ENCODE measurements at regions not wholly inside any gene's neighbourhood (a gene's known extent, or its start where the extent isn't known, plus 50 kb on each side); places are given as distances from the start of the nearest gene placed in this dataset.
A peak's percentile ranks its signal among the peaks of the same experiment; 100 is the strongest.

GRCh38 chr2:107663632-107664031, 163.1 kb upstream of the RGPD4 start:
- Histone ChIP-seq H3K4me3 (no peak overlapping the region), H3K36me3 (no peaks in the 10 kb centered on the region), H3K27me3 (no peaks in the 10 kb centered on the region), H3K4me1 (no peaks in the 10 kb centered on the region), H3K27ac (no peak overlapping the region), H3K9me3 (replicated peaks) (no peaks in the 10 kb centered on the region)
- DNase-seq: no peak

DNA sequence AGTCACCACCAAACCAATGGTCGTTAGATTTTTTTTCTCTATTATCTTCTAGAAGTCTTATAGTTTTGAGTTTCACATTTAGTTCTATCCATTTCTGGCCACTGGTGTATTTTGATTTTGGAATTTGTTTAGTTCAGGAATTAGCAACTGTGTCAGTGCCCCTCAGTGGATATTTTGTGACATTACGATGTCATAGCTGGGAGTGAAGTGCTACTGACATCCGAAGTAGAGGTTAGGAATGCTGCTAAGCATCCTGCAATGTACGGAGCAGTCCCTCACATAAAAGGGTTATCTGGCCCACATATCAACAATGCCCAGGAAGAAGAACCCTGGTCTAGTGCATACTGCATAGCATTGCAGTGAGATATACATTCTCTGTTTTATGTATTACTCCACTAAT, 157.4 kb upstream of the RGPD4 start:
- H3K36me3 ChIP-seq: no peaks in the 10 kb centered on the region
- no peaks in the 10 kb centered on the region for H3K9me3 ChIP-seq (replicated peaks)
- H3K27ac ChIP-seq: no peak overlapping the region
- peak in 1 of 2 experiments; percentile 41 for DNase-seq
- H3K27me3 ChIP-seq: no peaks in the 10 kb centered on the region
- no peak overlapping the region for H3K4me3 ChIP-seq
- no peaks in the 10 kb centered on the region for H3K4me1 ChIP-seq

GRCh38 chr2:107681936-107682335, 144.8 kb upstream of the RGPD4 start:
- DNase-seq: peak; percentile 86 to 92
- Histone ChIP-seq H3K4me1 (peaks cover 11% of the 10 kb centered on the region), H3K27me3 (no peaks in the 10 kb centered on the region), H3K9me3 (replicated peaks) (no peaks in the 10 kb centered on the region), H3K27ac (peak overlapping the region; percentile 14), H3K36me3 (no peaks in the 10 kb centered on the region), H3K4me3 (no peak overlapping the region)

DNA sequence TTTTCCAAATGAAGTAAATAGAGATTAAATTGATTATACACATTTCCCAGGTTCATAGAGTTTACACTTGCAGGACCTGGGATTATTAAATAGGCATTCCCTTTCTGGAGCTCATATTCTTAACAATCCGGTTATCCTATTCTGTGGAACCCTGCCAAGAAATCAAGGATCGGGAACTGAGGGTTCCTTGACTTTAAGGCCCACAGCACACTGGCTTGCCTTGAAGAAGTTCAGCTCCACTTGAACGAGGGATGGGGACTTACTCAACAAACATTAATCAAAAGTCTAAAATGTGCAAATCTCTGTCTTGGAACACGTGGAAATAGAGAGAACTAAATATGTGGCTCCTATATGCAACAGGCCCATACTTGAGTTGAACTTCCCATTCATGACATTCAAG, 142.3 kb upstream of the RGPD4 start:
- Histone ChIP-seq H3K9me3 (replicated peaks) (no peaks in the 10 kb centered on the region), H3K27me3 (no peaks in the 10 kb centered on the region), H3K4me1 (peaks cover 13% of the 10 kb centered on the region), H3K27ac (no peak overlapping the region), H3K36me3 (no peaks in the 10 kb centered on the region), H3K4me3 (no peak overlapping the region)
- no peak for DNase-seq

- no peak for DNase-seq
- Histone ChIP-seq H3K9me3 (replicated peaks) (no peaks in the 10 kb centered on the region), H3K27me3 (no peaks in the 10 kb centered on the region), H3K36me3 (no peaks in the 10 kb centered on the region), H3K27ac (no peak overlapping the region), H3K4me3 (no peak overlapping the region), H3K4me1 (peaks cover 13% of the 10 kb centered on the region)
Measured at GRCh38 chr2:107685421-107685986, 141.2 kb upstream of the RGPD4 start.

GRCh38 chr2:107687073-107687472, 139.6 kb upstream of the RGPD4 start:
- H3K36me3 ChIP-seq: no peaks in the 10 kb centered on the region
- H3K4me1 ChIP-seq: 0 out of 2 replicates have a peak, but pooled peaks cover 6% of the 10 kb centered on the region
- H3K9me3 ChIP-seq (replicated peaks): no peaks in the 10 kb centered on the region
- peak; percentile 24 to 50 for DNase-seq
- no peak overlapping the region for H3K4me3 ChIP-seq
- H3K27me3 ChIP-seq: peaks cover under 1% of the 10 kb centered on the region; the same call in 1 of the 2 replicates
- H3K27ac ChIP-seq: no peak overlapping the region

- H3K36me3 ChIP-seq: no peaks in the 10 kb centered on the region
- H3K4me1 ChIP-seq: 0 out of 2 replicates have a peak, but pooled peaks cover 6% of the 10 kb centered on the region
- no peak overlapping the region for H3K27ac ChIP-seq
- H3K9me3 ChIP-seq (replicated peaks): no peaks in the 10 kb centered on the region
- peaks cover 5% of the 10 kb centered on the region; the same call in 1 of the 2 replicates for H3K27me3 ChIP-seq
- no peak overlapping the region for H3K4me3 ChIP-seq
- DNase-seq: no peak
Measured at GRCh38 chr2:107688135-107688534, 138.6 kb upstream of the RGPD4 start.

DNA sequence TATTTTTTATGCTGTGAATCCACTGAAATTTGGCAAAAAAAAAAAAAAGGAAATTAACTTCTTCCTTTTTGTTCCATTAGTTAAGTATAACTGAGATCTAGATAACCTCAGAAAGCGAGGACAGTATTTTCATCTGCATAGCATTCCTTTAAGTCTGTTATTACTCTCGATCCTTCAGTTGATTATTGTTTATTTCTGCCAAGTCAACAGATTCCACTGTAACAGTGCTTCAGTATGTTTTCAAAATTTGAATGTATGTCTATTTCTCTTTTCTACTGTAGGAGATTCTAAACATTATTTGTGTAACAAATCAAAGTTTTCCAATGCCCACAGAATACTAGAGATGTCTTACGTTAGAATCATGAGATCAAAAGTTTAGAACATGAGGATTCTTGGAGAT, 133.1 kb upstream of the RGPD4 start:
- H3K4me1 ChIP-seq: no peaks in the 10 kb centered on the region
- H3K36me3 ChIP-seq: no peaks in the 10 kb centered on the region
- H3K9me3 ChIP-seq (replicated peaks): no peaks in the 10 kb centered on the region
- H3K27me3 ChIP-seq: peaks cover 5% of the 10 kb centered on the region; the same call in 1 of the 2 replicates
- no peak overlapping the region for H3K27ac ChIP-seq
- H3K4me3 ChIP-seq: no peak overlapping the region
- no peak for DNase-seq

DNA sequence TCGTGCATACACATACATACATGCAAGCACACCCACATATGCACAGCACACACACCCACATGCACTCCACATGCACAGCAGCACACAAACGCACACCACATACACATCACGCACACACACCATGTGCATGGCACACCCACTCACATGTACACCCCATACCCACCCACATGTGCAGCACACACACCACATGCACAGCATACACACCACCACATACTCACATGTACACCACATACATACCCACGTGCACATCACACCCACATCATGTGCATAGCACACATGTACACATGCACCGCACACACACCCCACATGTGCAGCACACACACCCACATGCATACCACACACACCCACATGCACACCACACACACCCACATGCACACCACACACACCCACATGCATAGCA, 132.0 kb upstream of the RGPD4 start:
- no peaks in the 10 kb centered on the region for H3K4me1 ChIP-seq
- no peak overlapping the region for H3K27ac ChIP-seq
- no peaks in the 10 kb centered on the region for H3K36me3 ChIP-seq
- no peaks in the 10 kb centered on the region for H3K9me3 ChIP-seq (replicated peaks)
- peaks cover 5% of the 10 kb centered on the region; the same call in 1 of the 2 replicates for H3K27me3 ChIP-seq
- H3K4me3 ChIP-seq: no peak overlapping the region
- no peak for DNase-seq

- Histone ChIP-seq H3K4me3 (no peak overlapping the region), H3K4me1 (no peaks in the 10 kb centered on the region), H3K27me3 (peaks cover 1% of the 10 kb centered on the region; the same call in 1 of the 2 replicates), H3K36me3 (no peaks in the 10 kb centered on the region), H3K27ac (no peak overlapping the region), H3K9me3 (replicated peaks) (no peaks in the 10 kb centered on the region)
- no peak for DNase-seq
Measured at GRCh38 chr2:107697385-107697784, 129.3 kb upstream of the RGPD4 start.

DNA sequence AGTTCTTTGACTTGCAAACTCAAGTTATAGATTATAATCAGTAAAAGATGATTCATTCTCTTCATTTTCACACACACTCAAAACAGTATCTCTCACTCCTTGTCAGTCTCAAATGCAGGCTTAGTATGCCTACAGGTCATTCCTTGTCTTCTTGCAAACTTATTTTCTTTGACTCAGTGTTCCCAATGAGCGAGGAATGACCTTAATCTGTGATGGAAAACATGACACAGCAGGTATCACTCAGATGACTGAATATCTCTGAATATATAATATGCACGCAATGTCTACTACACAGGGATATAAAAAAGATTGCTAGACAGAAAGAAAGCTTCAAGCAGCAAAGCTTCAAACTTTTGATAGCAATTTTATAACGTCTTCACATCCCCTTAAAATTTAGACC, 127.8 kb upstream of the RGPD4 start:
- H3K4me3 ChIP-seq: no peak overlapping the region
- no peaks in the 10 kb centered on the region for H3K9me3 ChIP-seq (replicated peaks)
- H3K36me3 ChIP-seq: no peaks in the 10 kb centered on the region
- H3K27me3 ChIP-seq: no peaks in the 10 kb centered on the region
- H3K4me1 ChIP-seq: no peaks in the 10 kb centered on the region
- no peak overlapping the region for H3K27ac ChIP-seq
- DNase-seq: no peak

GRCh38 chr2:107700073-107700472, 126.6 kb upstream of the RGPD4 start:
- H3K9me3 ChIP-seq (replicated peaks): no peaks in the 10 kb centered on the region
- no peak overlapping the region for H3K27ac ChIP-seq
- H3K4me1 ChIP-seq: no peaks in the 10 kb centered on the region
- no peak overlapping the region for H3K4me3 ChIP-seq
- DNase-seq: no peak
- H3K27me3 ChIP-seq: no peaks in the 10 kb centered on the region
- H3K36me3 ChIP-seq: no peaks in the 10 kb centered on the region

DNA sequence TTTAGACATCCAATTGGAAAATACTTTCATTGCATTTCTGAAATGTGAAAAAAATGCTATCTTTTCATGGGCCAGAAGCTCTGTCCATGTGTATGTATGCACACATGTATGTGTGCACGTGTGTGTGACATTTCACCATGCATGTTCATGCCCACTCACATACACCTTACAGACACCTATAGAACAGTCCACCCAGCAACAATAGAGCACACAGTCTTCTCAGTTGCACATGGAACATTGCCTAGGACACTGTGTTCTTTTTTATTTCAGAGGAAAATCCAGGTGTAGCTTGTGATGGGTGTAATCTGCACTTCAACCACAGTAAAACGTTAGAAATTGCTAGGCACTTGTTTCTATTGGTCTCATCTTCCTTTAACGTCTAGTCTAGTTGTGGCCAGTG, 114.8 kb upstream of the RGPD4 start:
- DNase-seq: no peak
- Histone ChIP-seq H3K9me3 (replicated peaks) (no peaks in the 10 kb centered on the region), H3K36me3 (no peaks in the 10 kb centered on the region), H3K27me3 (no peaks in the 10 kb centered on the region), H3K27ac (no peak overlapping the region), H3K4me1 (no peaks in the 10 kb centered on the region), H3K4me3 (no peak overlapping the region)

- Histone ChIP-seq H3K27ac (no peak overlapping the region), H3K27me3 (no peaks in the 10 kb centered on the region), H3K36me3 (no peaks in the 10 kb centered on the region), H3K9me3 (replicated peaks) (no peaks in the 10 kb centered on the region), H3K4me1 (no peaks in the 10 kb centered on the region), H3K4me3 (no peak overlapping the region)
- no peak for DNase-seq
Measured at GRCh38 chr2:107712857-107713256, 113.8 kb upstream of the RGPD4 start.

DNA sequence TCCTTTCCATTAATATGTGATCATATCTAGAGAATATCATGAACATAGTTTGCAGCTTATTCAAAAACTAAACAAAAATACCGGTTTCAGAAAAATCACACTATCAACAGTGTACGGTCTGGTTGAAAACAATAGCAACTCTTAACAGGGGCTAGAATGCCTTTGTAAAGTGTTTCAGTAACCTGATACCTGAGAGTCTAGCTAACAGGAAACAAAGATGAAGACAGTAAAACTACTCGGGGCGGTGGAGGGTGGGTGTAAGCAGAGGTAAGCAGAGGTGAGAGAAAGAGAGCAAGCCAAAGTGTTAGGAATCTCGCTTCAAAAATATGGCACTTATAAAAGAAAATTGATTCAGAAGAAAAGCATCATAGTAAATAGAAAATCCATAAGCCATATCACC, 109.0 kb upstream of the RGPD4 start:
- Histone ChIP-seq H3K4me3 (no peak overlapping the region), H3K36me3 (no peaks in the 10 kb centered on the region)
- peak in 1 of 2 experiments; percentile 18 for DNase-seq

GRCh38 chr2:107719141-107719540, 107.6 kb upstream of the RGPD4 start:
- H3K27ac ChIP-seq: no peak overlapping the region
- no peaks in the 10 kb centered on the region for H3K4me1 ChIP-seq
- H3K27me3 ChIP-seq: no peaks in the 10 kb centered on the region
- H3K9me3 ChIP-seq (replicated peaks): no peaks in the 10 kb centered on the region
- no peaks in the 10 kb centered on the region for H3K36me3 ChIP-seq
- no peak overlapping the region for H3K4me3 ChIP-seq
- no peak for DNase-seq

More for the DNA sequence above, 109.0 kb upstream of the RGPD4 start:
- Histone ChIP-seq H3K9me3 (replicated peaks) (no peaks in the 10 kb centered on the region), H3K27me3 (no peaks in the 10 kb centered on the region), H3K4me1 (no peaks in the 10 kb centered on the region), H3K27ac (no peak overlapping the region)
